ENCODE measurements at regions not wholly inside any gene's neighbourhood (a gene's known extent, or its start where the extent isn't known, plus 50 kb on each side); places are given as distances from the start of the nearest gene placed in this dataset.

- Histone ChIP-seq H3K27ac (ENCODE audit: insufficient read depth, low read depth, low read length) (no peak overlapping the region), H3K27me3 (ENCODE audit: control insufficient read depth in 2 of 2, insufficient read depth in 2 of 2, low read length in 2 of 2) (no peaks in the 10 kb centered on the region), H3K9me1 (replicated peaks; ENCODE audit: control insufficient read depth, extremely low read depth, insufficient read depth, low read length) (no peaks in the 10 kb centered on the region), H3K9me3 (replicated peaks; ENCODE audit: control insufficient read depth, insufficient read depth, low read length) (peaks cover 3% of the 10 kb centered on the region), H3K4me3 (replicated peaks in 1 of 3; ENCODE audit: insufficient read depth in 1 of 3, low read depth in 1 of 3, low read length in 3 of 3) (no peak overlapping the region), H3K4me1 (ENCODE audit: control insufficient read depth, extremely low read depth, insufficient read depth, low read length) (no peaks in the 10 kb centered on the region), H4K20me1 (replicated peaks; ENCODE audit: control insufficient read depth, extremely low read depth, insufficient read depth, low read length) (no peaks in the 10 kb centered on the region), H3K4me2 (ENCODE audit: insufficient read depth, low read length) (no peak overlapping the region), H2AFZ (ENCODE audit: low read depth, low read length) (no peak overlapping the region), H3K36me3 (ENCODE audit: control insufficient read depth in 2 of 2, extremely low read depth in 1 of 2, insufficient read depth in 2 of 2, low read length in 2 of 2) (no peaks in the 10 kb centered on the region), H3K79me2 (ENCODE audit: control insufficient read depth, insufficient read depth, low read length) (no peaks in the 10 kb centered on the region), H3K9ac (replicated peaks; ENCODE audit: extremely low read depth, insufficient read depth, low read length) (no peak overlapping the region)
- ChIA-PET POLR2A (no interaction called here), CTCF (no interaction called here)
- no peak for DNase-seq (ENCODE audit: low read depth, low spot score)
- TF ChIP-seq EZH2 (IDR thresholded peaks at IDR 0.05; ENCODE audit: borderline replicate concordance, low read depth, low read length, severe bottlenecking) = no peak
- no TSS peak for BruUV-seq (replicated peaks)
- dilution Hi-C loops (cut with MboI; ENCODE audit: extremely low pct_ligation_motif_present, low sequenced_read_pairs) = no loop called here
- intact Hi-C loops (cut with micrococcal nuclease) = no loop called here
- FAIRE-seq = no peak
Measured at GRCh38 chr12:126897102-126897501, 1369.9 kb upstream of the TMEM132C start.

GRCh38 chr12:126897778-126898177 is 1369.2 kb upstream of the TMEM132C start:
- Histone ChIP-seq H3K4me2 (ENCODE audit: insufficient read depth, low read length) (no peak overlapping the region), H2AFZ (ENCODE audit: low read depth, low read length) (no peak overlapping the region), H3K27ac (ENCODE audit: insufficient read depth, low read depth, low read length) (no peak overlapping the region), H3K4me1 (ENCODE audit: control insufficient read depth, extremely low read depth, insufficient read depth, low read length) (no peaks in the 10 kb centered on the region), H3K9ac (replicated peaks; ENCODE audit: extremely low read depth, insufficient read depth, low read length) (no peak overlapping the region), H3K27me3 (ENCODE audit: control insufficient read depth in 2 of 2, insufficient read depth in 2 of 2, low read length in 2 of 2) (no peaks in the 10 kb centered on the region), H3K9me1 (replicated peaks; ENCODE audit: control insufficient read depth, extremely low read depth, insufficient read depth, low read length) (no peaks in the 10 kb centered on the region), H3K9me3 (replicated peaks; ENCODE audit: control insufficient read depth, insufficient read depth, low read length) (peaks cover 3% of the 10 kb centered on the region), H4K20me1 (replicated peaks; ENCODE audit: control insufficient read depth, extremely low read depth, insufficient read depth, low read length) (no peaks in the 10 kb centered on the region), H3K79me2 (ENCODE audit: control insufficient read depth, insufficient read depth, low read length) (no peaks in the 10 kb centered on the region), H3K4me3 (replicated peaks in 1 of 3; ENCODE audit: insufficient read depth in 1 of 3, low read depth in 1 of 3, low read length in 3 of 3) (no peak overlapping the region), H3K36me3 (ENCODE audit: control insufficient read depth in 2 of 2, extremely low read depth in 1 of 2, insufficient read depth in 2 of 2, low read length in 2 of 2) (no peaks in the 10 kb centered on the region)
- BruUV-seq (replicated peaks) = no TSS peak
- no peak for DNase-seq (ENCODE audit: low read depth, low spot score)
- ChIA-PET POLR2A (no interaction called here), CTCF (no interaction called here)
- dilution Hi-C loops (cut with MboI; ENCODE audit: extremely low pct_ligation_motif_present, low sequenced_read_pairs) = no loop called here
- no peak for FAIRE-seq
- intact Hi-C loops (cut with micrococcal nuclease) = no loop called here
- TF ChIP-seq MYC (IDR thresholded peaks at IDR 0.05; ENCODE audit: low read depth, low read length) = no peak
- no peak for TF ChIP-seq JUN (IDR thresholded peaks at IDR 0.05; ENCODE audit: borderline replicate concordance, insufficient read depth, insufficient read length, low read depth)
- TF ChIP-seq FOS (IDR thresholded peaks at IDR 0.05; ENCODE audit: borderline replicate concordance, insufficient read depth, low read length) = no peak
- no peak for TF ChIP-seq GATA2 (IDR thresholded peaks at IDR 0.05; ENCODE audit: insufficient read depth, insufficient read length, low read depth, low read length)
- no peak for TF ChIP-seq CTCF (IDR thresholded peaks at IDR 0.05; ENCODE audit: extremely low read depth in 1 of 2, insufficient read depth in 1 of 2, low read depth in 1 of 2, low read length in 2 of 2)
- no peak for TF ChIP-seq EZH2 (IDR thresholded peaks at IDR 0.05; ENCODE audit: borderline replicate concordance, low read depth, low read length, severe bottlenecking)
- TF ChIP-seq POLR2AphosphoS5 (IDR thresholded peaks at IDR 0.05; ENCODE audit: insufficient read depth, low read depth, low read length) = no peak
- TF ChIP-seq MAX (IDR thresholded peaks at IDR 0.05; ENCODE audit: insufficient read depth, insufficient read length) = no peak
- no peak for TF ChIP-seq POLR2A (IDR thresholded peaks at IDR 0.05; ENCODE audit: low read depth, low read length)

Measured in endothelial cell of umbilical vein (primary cell).